ENCODE measurements at regions not wholly inside any gene's neighbourhood (a gene's known extent, or its start where the extent isn't known, plus 50 kb on each side); places are given as distances from the start of the nearest gene placed in this dataset.

GRCh38 chr13:103263448-103263847, 197.2 kb upstream of the SLC10A2 start:
- TF ChIP-seq POLR2A (IDR thresholded peaks at IDR 0.05) (no peak), CTCF (IDR thresholded peaks at IDR 0.05) (no peak)
- no peaks in the 10 kb centered on the region for H3K4me1 ChIP-seq (replicated peaks in 1 of 2)
- H3K4me3 ChIP-seq, result no peak overlapping the region
- WGBS, 4 donors, result 86 to 100% (median 87%) methylated on average over 1 to 3 of the region's 3 CpGs
- H3K36me3 ChIP-seq (replicated peaks in 1 of 2), result no peaks in the 10 kb centered on the region
- H3K27me3 ChIP-seq, result no peaks in the 10 kb centered on the region
- intact Hi-C loops (cut with DNase I), result no loop called here
- peaks cover 0 to 5% (median 0%) of the 10 kb centered on the region in 3 donors for H3K9me3 ChIP-seq (replicated peaks in 1 of 3)
- no peak overlapping the region for H3K27ac ChIP-seq
- no peak for DNase-seq

GRCh38 chr13:103255587-103256301, 189.5 kb upstream of the SLC10A2 start:
- intact Hi-C loops (cut with DNase I), result no loop called here
- WGBS, 4 donors, result 59 to 73% (median 66%) methylated on average over 4 of the region's 4 CpGs
- Histone ChIP-seq H3K4me3 (no peak overlapping the region), H3K4me1 (replicated peaks in 1 of 2) (no peaks in the 10 kb centered on the region), H3K27me3 (no peaks in the 10 kb centered on the region), H3K36me3 (replicated peaks in 1 of 2) (no peaks in the 10 kb centered on the region), H3K27ac (no peak overlapping the region), H3K9me3 (replicated peaks in 1 of 3) (no peaks in the 10 kb centered on the region)
- DNase-seq, result no peak
- no peak for TF ChIP-seq POLR2A (IDR thresholded peaks at IDR 0.05)
- TF ChIP-seq CTCF (IDR thresholded peaks at IDR 0.05), result no peak

- H3K9me3 ChIP-seq (replicated peaks in 1 of 3), result no peaks in the 10 kb centered on the region
- WGBS, 4 donors, result 83 to 93% (median 90%) methylated on average over 1 of the region's 1 CpG
- no peaks in the 10 kb centered on the region for H3K36me3 ChIP-seq (replicated peaks in 1 of 2)
- DNase-seq, result no peak
- H3K27me3 ChIP-seq, result no peaks in the 10 kb centered on the region
- no peak overlapping the region for H3K27ac ChIP-seq
- no peak for TF ChIP-seq POLR2A (IDR thresholded peaks at IDR 0.05)
- no peak for TF ChIP-seq CTCF (IDR thresholded peaks at IDR 0.05)
- H3K4me3 ChIP-seq, result no peak overlapping the region
- intact Hi-C loops (cut with DNase I), result no loop called here
- H3K4me1 ChIP-seq (replicated peaks in 1 of 2), result no peaks in the 10 kb centered on the region
These were observed 183.9 kb upstream of the SLC10A2 start for GRCh38 chr13:103250071-103250470.

- Histone ChIP-seq H3K4me1 (replicated peaks in 1 of 2) (no peaks in the 10 kb centered on the region), H3K36me3 (replicated peaks in 1 of 2) (no peaks in the 10 kb centered on the region), H3K9me3 (replicated peaks in 1 of 3) (no peaks in the 10 kb centered on the region), H3K4me3 (no peak overlapping the region), H3K27me3 (no peaks in the 10 kb centered on the region), H3K27ac (no peak overlapping the region)
- 73 to 83% (median 81%) methylated on average over 8 of the region's 8 CpGs for WGBS, 4 donors
- TF ChIP-seq CTCF (IDR thresholded peaks at IDR 0.05) (no peak), POLR2A (IDR thresholded peaks at IDR 0.05) (no peak)
- intact Hi-C loops (cut with DNase I), result no loop called here
- DNase-seq, result no peak
These were observed 180.5 kb upstream of the SLC10A2 start for GRCh38 chr13:103246581-103247200.
